Tibial artery (tissue), 4 donors: ENCODE measurements at regions not wholly inside any gene's neighbourhood (a gene's known extent, or its start where the extent isn't known, plus 50 kb on each side); places are given as distances from the start of the nearest gene placed in this dataset.

ENCODE experiments used
- DNase-seq, 2 donors: peaks; one replicate each; pipeline ENCODE4 v3.0.0-alpha.2; 2019
- H3K27ac ChIP-seq, 2 donors: fragments of 200-600 bp; sonication (generic) in 1 of 2; 1 replicate in 1 of 2; 2 replicates in 1 of 2; pipeline ENCODE4 v1.5.1; 2018 to 2019; ENCODE audit warnings: mild to moderate bottlenecking in 1 of 2
- H3K27me3 ChIP-seq, 2 donors: fragments of 200-600 bp; sonication (generic) in 1 of 2; one replicate each; pipeline versions ENCODE4 v1.5.1 to v1.6.0; 2016 to 2019
- H3K36me3 ChIP-seq, 3 donors: fragments of 200-600 bp; sonication (generic) in 2 of 3; one replicate each; pipeline ENCODE4 v1.5.1; 2016 to 2019; ENCODE audit warnings: mild to moderate bottlenecking in 2 of 3
- H3K4me1 ChIP-seq, 4 donors: fragments of 200-600 bp; sonication (generic) in 2 of 4; 1 replicate in 3 of 4; 2 replicates in 1 of 4; pipeline ENCODE4 v1.5.1; 2016 to 2019
- H3K4me3 ChIP-seq, 2 donors: fragments of 200-600 bp; sonication (generic) in 1 of 2; 1 replicate in 1 of 2; 2 replicates in 1 of 2; pipeline ENCODE4 v1.5.1; 2018 to 2019; ENCODE audit warnings: mild to moderate bottlenecking in 2 of 2
- H3K9me3 ChIP-seq, 3 donors: fragments of 200-600 bp; sonication (generic) in 1 of 3; one replicate each; pipeline ENCODE4 v1.5.1; 2016 to 2019
- intact Hi-C: fragments of 100-400 bp; cut with DNase I; formaldehyde crosslinking; loops from one replicate; pipeline ENCODE4 v1.15.0; 2023; ENCODE audit warnings: low total_unique reads
- TF ChIP-seq, protein P1 (sequence below), 2 experiments: fragments of 200-600 bp in 1 of 2; fragments of 450-650 bp in 1 of 2; IDR thresholded peaks; one replicate each; pipeline ENCODE4 v1.5.1; 2017 to 2019; ENCODE audit warnings: antibody characterized with exemption in 2 of 2, mild to moderate bottlenecking in 1 of 2, moderate library complexity in 1 of 2

DNA sequence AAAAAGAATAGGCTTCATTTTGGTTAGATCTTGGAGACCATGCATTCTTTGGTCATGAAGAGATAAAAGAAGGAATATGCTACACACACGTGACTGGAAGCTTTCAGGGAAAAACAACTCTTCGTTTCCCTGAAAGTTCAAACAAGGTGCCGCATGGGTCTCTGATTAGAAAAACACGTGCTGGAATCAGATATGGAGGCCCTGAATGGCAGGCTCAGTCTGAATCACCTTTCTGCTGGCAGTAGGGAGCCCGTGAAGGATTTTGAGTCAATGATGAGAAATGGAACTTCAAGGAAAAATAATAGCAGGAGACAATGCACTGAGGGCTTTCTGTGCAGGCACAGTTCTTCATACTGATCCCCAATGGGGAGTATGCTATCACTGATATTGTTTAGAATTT, 99.8 kb upstream of the LRRN1 start:
- TF ChIP-seq, protein P1, sequence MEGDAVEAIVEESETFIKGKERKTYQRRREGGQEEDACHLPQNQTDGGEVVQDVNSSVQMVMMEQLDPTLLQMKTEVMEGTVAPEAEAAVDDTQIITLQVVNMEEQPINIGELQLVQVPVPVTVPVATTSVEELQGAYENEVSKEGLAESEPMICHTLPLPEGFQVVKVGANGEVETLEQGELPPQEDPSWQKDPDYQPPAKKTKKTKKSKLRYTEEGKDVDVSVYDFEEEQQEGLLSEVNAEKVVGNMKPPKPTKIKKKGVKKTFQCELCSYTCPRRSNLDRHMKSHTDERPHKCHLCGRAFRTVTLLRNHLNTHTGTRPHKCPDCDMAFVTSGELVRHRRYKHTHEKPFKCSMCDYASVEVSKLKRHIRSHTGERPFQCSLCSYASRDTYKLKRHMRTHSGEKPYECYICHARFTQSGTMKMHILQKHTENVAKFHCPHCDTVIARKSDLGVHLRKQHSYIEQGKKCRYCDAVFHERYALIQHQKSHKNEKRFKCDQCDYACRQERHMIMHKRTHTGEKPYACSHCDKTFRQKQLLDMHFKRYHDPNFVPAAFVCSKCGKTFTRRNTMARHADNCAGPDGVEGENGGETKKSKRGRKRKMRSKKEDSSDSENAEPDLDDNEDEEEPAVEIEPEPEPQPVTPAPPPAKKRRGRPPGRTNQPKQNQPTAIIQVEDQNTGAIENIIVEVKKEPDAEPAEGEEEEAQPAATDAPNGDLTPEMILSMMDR (IDR thresholded peaks at IDR 0.05) = no peak

DNA sequence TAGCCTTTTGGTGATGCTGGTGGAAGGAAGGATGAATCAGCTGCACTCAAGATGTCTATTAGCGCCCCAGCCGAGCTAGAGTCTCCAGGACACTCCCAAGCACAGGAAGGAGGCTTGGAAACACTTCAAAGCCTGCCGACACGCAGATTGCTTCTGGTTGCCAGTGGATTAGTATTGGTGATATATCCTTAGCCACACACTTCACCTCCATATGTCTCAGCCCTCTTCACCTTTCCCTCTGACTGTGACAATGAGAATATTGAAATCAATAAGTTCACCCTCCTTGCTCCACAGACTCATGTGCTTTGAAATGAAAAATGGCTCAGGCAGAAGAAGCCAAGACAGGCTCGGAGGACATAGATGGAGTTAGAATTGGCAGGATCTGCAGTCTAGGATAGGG, 102.9 kb upstream of the LRRN1 start:
- Histone ChIP-seq H3K36me3 (no peaks in the 10 kb centered on the region), H3K4me3 (no peak overlapping the region), H3K27ac (no peak overlapping the region), H3K9me3 (no peaks in the 10 kb centered on the region), H3K27me3 (no peaks in the 10 kb centered on the region), H3K4me1 (no peaks in the 10 kb centered on the region)
- intact Hi-C loops = no loop called here
- DNase-seq = no peak
- TF ChIP-seq, protein P1 (IDR thresholded peaks at IDR 0.05) = no peak

More for the DNA sequence above, 99.8 kb upstream of the LRRN1 start:
- Histone ChIP-seq H3K27me3 (no peaks in the 10 kb centered on the region), H3K27ac (no peak overlapping the region), H3K9me3 (no peaks in the 10 kb centered on the region), H3K4me1 (no peaks in the 10 kb centered on the region), H3K36me3 (no peaks in the 10 kb centered on the region), H3K4me3 (no peak overlapping the region)
- DNase-seq = no peak
- intact Hi-C loops = no loop called here

DNA sequence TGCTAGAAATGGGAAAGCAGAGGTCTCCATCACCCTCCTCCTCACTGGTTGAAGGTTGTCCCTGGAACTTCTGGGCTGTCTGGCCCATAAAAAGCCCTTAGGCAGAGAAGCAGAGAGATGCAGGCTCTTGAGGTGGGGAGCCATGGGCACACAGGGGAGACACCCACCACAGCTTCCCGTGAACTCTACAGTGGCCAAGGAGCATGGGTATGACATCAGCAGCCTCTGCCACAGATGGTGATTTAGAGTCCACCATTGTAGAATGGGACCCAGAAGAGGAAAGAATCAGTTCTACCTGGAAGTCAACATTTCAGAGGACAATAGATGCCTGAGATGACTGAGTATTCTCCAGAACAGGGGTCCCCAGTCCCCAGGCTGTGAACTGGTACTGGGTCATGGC, 105.6 kb upstream of the LRRN1 start:
- Histone ChIP-seq H3K4me3 (no peak overlapping the region), H3K9me3 (no peaks in the 10 kb centered on the region), H3K27me3 (no peaks in the 10 kb centered on the region), H3K36me3 (no peaks in the 10 kb centered on the region), H3K4me1 (no peaks in the 10 kb centered on the region), H3K27ac (no peak overlapping the region)
- intact Hi-C loops = no loop called here
- no peak for DNase-seq
- TF ChIP-seq, protein P1 (IDR thresholded peaks at IDR 0.05) = no peak

DNA sequence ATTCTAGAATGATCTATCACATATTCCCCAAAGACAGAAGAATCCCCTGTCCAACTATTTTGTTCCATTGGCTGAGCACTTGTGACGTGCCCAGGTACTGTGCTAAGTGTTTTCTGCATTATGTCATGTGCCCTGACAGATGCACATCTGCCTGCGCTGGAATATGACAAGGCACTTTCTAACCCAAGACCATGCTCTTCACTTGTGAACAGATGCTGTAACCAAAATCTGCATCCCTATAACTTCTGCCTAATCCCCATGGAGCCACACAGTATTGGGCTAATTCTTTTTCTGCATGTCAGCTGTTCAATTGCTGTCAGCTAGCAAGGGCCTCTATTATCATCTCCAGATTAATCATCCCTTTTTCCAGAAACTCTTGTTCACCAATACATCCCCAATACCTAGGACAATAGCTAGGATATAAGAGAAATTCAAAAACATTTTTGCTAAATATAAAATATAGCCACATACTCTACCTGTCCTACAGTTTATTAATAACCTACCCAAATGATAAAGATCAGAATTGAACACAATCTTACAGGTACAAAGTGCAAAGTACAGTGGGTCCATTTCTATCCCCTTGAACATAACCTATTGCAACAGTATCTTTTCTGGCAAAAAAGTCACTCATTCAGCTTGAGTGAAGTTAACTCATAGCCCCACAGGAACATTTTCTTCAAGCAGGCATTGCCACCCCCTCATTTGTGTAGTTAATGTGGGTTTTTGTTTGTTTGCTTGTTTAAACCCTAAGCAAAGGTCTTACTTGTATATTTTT, 109.4 kb upstream of the LRRN1 start:
- Histone ChIP-seq H3K27ac (no peak overlapping the region), H3K36me3 (no peaks in the 10 kb centered on the region), H3K27me3 (no peaks in the 10 kb centered on the region), H3K4me1 (no peaks in the 10 kb centered on the region), H3K9me3 (no peaks in the 10 kb centered on the region), H3K4me3 (no peak overlapping the region)
- intact Hi-C loops = no loop called here
- no peak for DNase-seq
- TF ChIP-seq, protein P1 (IDR thresholded peaks at IDR 0.05) = no peak

DNA sequence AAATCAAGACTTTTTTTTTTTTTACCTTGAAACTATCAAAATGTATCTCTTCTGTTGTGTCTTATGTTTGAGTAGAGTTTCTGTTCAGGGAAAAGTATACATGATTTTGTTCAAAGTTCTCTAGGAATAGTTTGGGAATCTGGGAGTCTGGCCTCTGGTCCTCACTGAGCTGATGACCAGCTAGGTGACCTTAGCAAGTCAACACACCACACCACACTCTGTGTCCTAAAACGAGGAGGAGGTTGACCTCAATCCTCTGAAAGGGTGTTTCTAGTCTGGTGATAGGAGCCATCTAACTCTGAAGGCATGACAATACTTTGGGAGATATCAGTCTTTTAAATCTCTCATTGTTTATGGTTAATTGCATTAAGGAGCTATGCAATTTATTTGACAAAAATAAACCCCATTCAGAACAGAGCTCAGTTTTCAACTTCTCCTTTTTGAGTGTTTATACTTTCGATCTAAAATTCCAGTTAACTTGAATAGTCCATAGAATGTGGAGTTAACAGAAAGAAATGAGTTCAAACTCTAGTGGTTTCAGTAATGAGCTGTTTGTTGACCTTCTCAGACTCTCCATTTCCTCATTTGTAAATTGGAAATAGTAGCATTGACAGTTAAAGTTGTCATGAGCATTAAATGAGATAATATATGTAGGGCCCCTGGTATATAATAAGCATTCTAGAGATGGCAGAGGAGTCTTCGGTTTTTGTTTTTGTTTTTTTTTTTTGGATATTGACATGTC, 112.2 kb upstream of the LRRN1 start:
- H3K4me3 ChIP-seq = no peak overlapping the region
- DNase-seq = no peak
- TF ChIP-seq, protein P1 (IDR thresholded peaks at IDR 0.05) = no peak
- no peaks in the 10 kb centered on the region for H3K27me3 ChIP-seq
- H3K9me3 ChIP-seq = no peaks in the 10 kb centered on the region
- no peak overlapping the region for H3K27ac ChIP-seq
- no peaks in the 10 kb centered on the region for H3K4me1 ChIP-seq
- intact Hi-C loops = no loop called here
- H3K36me3 ChIP-seq = no peaks in the 10 kb centered on the region
